Thymus (tissue), 11 donors: ENCODE measurements at regions not wholly inside any gene's neighbourhood (a gene's known extent, or its start where the extent isn't known, plus 50 kb on each side); places are given as distances from the start of the nearest gene placed in this dataset.

ENCODE experiments used
- DNase-seq, 9 donors: peaks; one replicate each; pipeline ENCODE4 v3.0.0-alpha.2; 2013; ENCODE audit warnings: low spot score in 9 of 9, low read depth in 6 of 9, missing footprints in 1 of 9
- H3K27ac ChIP-seq, 2 donors: one replicate each; pipeline ENCODE4 v1.5.1; 2013; ENCODE audit warnings: control low read depth in 1 of 2, low read depth in 1 of 2, low read length in 1 of 2, mild to moderate bottlenecking in 1 of 2, moderate library complexity in 1 of 2
- H3K27me3 ChIP-seq, 2 donors: one replicate each; pipeline ENCODE4 v1.5.1; 2013; ENCODE audit warnings: low read length in 1 of 2; ENCODE audit not compliant: control insufficient read depth in 2 of 2, insufficient read depth in 1 of 2
- H3K36me3 ChIP-seq, 2 donors: one replicate each; pipeline ENCODE4 v1.5.1; 2013; ENCODE audit warnings: low read length in 1 of 2, mild to moderate bottlenecking in 1 of 2, moderate library complexity in 1 of 2; ENCODE audit not compliant: control insufficient read depth in 2 of 2, insufficient read depth in 2 of 2
- H3K4me1 ChIP-seq, 2 donors: one replicate each; pipeline ENCODE4 v1.5.1; 2013; ENCODE audit warnings: low read length in 2 of 2; ENCODE audit not compliant: control insufficient read depth in 2 of 2, insufficient read depth in 2 of 2
- H3K4me3 ChIP-seq, 2 donors: one replicate each; pipeline ENCODE4 v1.5.1; 2013; ENCODE audit warnings: low read length in 2 of 2, control low read depth in 1 of 2, mild to moderate bottlenecking in 1 of 2
- H3K9me3 ChIP-seq, 2 donors: one replicate each; pipeline ENCODE4 v1.5.1; 2013; ENCODE audit warnings: low read length in 1 of 2, mild to moderate bottlenecking in 1 of 2; ENCODE audit not compliant: control insufficient read depth in 2 of 2, insufficient read depth in 1 of 2
- WGBS: extraction: QIAGEN DNeasy Blood & Tissue Kit; methylation state at CpG from one replicate; pipeline ENCODE4 v1.1.7; 2013; 5-methylcytosine and 5-hydroxymethylcytosine counted together
- donor health status: healthy.

DNA sequence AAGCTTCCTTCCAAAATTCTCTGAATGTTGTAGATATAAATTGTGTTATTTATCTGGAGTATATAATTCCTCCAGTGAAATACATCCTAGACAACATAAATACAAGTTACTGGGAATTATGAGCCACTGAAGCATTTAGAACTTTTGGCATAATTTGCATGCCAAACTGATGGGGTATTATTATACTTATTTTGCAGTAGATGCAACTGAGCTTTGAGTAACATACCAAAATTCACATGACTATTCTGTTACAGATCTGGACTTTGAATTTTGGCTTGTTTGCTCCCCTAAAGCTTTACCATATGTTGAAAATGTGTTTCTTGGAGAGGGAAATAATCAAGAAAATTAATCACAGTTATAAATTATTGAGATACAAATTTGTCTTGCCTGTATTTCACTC, 372.5 kb downstream of the CDH11 start:
- Histone ChIP-seq H3K9me3 (no peaks in the 10 kb centered on the region), H3K27ac (no peak overlapping the region), H3K36me3 (no peaks in the 10 kb centered on the region), H3K27me3 (no peaks in the 10 kb centered on the region), H3K4me3 (no peak overlapping the region), H3K4me1 (no peaks in the 10 kb centered on the region)
- DNase-seq, result no peak

DNA sequence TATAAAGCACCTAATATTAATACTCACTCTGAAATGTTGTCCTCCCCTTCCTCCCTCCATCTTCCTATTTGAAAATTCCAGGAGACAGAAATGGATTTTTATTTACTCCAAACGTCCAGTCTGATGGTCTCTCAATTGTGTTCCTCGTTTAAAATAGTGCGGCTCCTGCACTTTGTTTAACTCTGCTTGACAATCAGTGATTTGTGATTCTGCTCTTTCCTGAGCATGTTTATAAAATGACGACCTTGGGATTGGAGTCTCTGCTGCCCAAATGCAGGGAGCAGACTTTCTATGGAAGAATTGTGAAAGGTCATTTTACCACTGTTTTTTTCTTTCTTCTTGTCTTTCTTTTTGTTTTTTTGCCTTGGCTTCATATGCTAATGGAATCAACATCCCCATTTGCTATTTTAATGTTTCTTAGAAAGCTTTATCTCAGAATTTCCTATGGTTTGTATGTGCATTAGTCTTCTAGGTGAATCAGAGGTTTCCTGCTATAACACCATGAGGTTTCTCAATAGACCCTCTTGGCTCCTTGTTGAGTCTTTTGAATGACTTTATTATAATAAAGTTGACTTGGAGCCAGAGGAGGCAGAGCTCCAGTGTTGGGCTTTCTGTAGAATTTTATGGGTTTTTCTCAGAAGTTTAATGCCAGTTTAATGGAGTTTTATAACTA, 376.5 kb downstream of the CDH11 start:
- Histone ChIP-seq H3K9me3 (no peaks in the 10 kb centered on the region), H3K36me3 (no peaks in the 10 kb centered on the region), H3K4me1 (no peaks in the 10 kb centered on the region), H3K27me3 (no peaks in the 10 kb centered on the region), H3K27ac (no peak overlapping the region), H3K4me3 (no peak overlapping the region)
- WGBS, result 10% methylated on average over 4 of the region's 4 CpGs
- no peak for DNase-seq

DNA sequence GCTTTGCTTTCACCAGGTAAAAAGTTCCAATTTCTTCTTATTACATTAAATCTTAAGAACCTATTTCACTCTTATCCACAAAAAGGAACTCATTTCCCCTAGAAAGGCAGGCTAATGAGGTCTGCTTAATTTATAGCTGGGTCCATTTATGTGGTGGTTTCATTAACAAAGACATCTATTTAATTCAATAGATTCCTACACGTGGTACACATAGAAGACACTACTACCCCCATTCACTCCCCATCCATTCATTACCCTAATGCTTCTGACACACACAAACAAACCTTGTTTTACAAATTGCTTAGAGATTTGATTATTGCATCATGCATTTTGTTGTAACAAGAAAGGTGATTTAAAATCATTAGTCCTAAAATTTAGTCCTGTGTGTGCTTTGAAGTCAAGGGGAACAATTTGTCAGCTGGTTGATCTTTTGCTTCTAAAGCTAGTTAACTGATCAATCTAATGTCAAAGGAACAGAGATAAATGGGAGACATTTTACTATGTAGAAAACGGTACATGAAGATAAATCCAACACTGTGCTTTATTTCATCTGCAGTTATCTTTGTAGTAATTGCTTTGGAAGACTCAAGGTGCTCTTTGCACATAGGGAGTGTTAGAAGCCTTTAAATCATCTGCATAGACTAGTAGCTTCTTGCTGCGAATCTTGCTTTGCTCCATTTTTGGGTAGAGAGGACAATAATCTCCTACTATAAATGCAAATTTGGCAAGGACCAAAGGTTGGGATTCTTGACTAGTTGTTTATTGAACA, 379.2 kb downstream of the CDH11 start:
- no peaks in the 10 kb centered on the region for H3K27me3 ChIP-seq
- WGBS, result 79% methylated on average over 3 of the region's 3 CpGs
- H3K4me1 ChIP-seq, result no peaks in the 10 kb centered on the region
- H3K36me3 ChIP-seq, result no peaks in the 10 kb centered on the region
- H3K4me3 ChIP-seq, result no peak overlapping the region
- no peak overlapping the region for H3K27ac ChIP-seq
- H3K9me3 ChIP-seq, result no peaks in the 10 kb centered on the region
- no peak for DNase-seq

DNA sequence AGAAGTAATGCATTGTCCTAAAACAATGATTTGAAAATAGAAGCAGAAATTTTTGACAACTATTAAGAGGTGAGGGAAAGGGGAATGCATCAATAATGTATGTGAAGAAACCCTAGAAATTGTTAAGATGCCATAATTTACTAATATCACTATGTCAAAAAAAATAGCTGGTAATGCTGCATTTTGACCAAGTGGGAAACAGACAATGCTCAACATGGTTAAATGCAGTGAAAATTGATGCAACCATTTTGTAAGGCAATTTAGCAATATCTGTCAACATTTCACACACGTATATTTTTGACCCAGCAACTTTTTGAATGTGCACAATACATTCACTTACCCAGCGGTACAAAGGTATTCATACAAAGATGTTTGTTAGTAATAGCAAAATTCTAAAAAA, 381.6 kb downstream of the CDH11 start:
- Histone ChIP-seq H3K36me3 (no peaks in the 10 kb centered on the region), H3K4me1 (no peaks in the 10 kb centered on the region), H3K27me3 (no peaks in the 10 kb centered on the region), H3K9me3 (no peaks in the 10 kb centered on the region), H3K27ac (no peak overlapping the region), H3K4me3 (no peak overlapping the region)
- 91% methylated on average over 2 of the region's 2 CpGs for WGBS
- no peak for DNase-seq

DNA sequence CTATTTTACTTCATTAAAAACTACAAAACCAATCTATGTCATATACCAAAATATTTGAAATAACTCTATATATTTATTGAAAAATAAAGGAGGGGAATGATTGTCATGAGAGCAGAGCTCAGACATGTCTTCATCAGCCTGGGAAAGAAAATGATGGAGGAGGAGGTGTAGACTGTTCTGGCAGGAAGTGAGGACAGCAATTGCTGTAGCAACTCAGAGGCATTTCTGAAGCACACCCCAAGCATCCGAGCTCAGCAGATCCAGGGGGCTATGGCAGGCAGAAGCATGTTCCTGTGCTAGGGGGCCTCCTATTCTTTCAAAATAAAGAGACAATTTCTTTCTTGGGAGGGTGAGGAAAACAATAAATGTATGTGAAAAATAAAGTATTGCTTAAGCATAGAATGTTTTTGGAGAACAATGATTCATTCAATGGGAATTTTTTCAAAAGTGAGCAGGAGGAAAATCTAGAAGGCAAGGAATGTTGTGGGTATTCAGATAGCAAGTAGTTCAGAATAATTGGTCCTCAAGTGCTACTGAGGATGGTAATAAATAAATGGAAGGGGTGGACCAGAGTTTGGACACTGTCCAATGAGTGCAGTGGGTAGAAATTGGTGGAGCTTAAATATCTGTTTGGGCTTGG, 383.4 kb downstream of the CDH11 start:
- no peak for DNase-seq
- 86% methylated on average over 1 of the region's 1 CpG for WGBS
- no peak overlapping the region for H3K4me3 ChIP-seq
- H3K4me1 ChIP-seq, result no peaks in the 10 kb centered on the region
- no peak overlapping the region for H3K27ac ChIP-seq
- H3K27me3 ChIP-seq, result no peaks in the 10 kb centered on the region
- no peaks in the 10 kb centered on the region for H3K9me3 ChIP-seq
- H3K36me3 ChIP-seq, result no peaks in the 10 kb centered on the region

DNA sequence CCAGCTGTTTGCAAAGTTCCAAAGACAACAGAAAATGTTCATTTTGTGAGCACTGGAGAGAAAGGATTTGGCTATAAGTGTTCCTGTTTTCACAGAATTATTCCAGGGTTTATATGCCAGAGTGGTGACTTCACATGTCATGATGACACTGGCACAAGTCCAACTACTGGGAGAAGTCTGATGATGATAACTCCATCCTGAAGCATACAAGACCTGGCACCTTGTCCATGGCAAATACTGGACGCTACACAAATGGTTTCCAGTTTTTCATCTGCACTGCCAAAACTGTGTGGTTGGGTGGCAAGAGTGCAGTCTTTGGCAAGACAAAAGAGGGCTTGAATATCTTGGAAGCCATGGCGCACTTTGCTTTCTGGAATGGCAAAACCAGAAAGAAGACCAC, 385.0 kb downstream of the CDH11 start:
- 89% methylated on average over 2 of the region's 2 CpGs for WGBS
- no peak for DNase-seq
- no peaks in the 10 kb centered on the region for H3K9me3 ChIP-seq
- H3K4me1 ChIP-seq, result no peaks in the 10 kb centered on the region
- H3K4me3 ChIP-seq, result no peak overlapping the region
- H3K36me3 ChIP-seq, result no peaks in the 10 kb centered on the region
- no peak overlapping the region for H3K27ac ChIP-seq
- no peaks in the 10 kb centered on the region for H3K27me3 ChIP-seq

DNA sequence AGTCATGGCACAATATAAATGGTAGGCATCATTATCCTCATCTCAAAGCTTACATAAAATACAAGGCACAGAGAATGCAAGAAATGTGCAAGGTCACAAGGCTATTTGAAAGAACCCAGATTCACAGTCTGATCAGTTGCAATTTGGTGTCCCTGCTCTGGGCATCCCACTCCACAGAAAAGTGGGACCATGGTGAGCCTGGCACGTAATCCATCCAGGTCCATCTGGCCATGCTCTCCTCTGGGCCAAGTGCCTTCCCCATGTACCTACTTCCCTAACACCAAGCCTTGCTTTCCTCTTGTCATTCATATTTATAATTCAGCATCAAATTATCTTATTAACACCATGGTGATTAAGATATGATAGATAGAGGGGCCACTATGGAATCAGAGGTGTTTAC, 390.0 kb downstream of the CDH11 start:
- Histone ChIP-seq H3K36me3 (no peaks in the 10 kb centered on the region), H3K27me3 (no peaks in the 10 kb centered on the region), H3K4me1 (no peaks in the 10 kb centered on the region), H3K27ac (no peak overlapping the region), H3K9me3 (no peaks in the 10 kb centered on the region), H3K4me3 (no peak overlapping the region)
- DNase-seq, result no peak
- 93% methylated on average over 1 of the region's 1 CpG for WGBS

DNA sequence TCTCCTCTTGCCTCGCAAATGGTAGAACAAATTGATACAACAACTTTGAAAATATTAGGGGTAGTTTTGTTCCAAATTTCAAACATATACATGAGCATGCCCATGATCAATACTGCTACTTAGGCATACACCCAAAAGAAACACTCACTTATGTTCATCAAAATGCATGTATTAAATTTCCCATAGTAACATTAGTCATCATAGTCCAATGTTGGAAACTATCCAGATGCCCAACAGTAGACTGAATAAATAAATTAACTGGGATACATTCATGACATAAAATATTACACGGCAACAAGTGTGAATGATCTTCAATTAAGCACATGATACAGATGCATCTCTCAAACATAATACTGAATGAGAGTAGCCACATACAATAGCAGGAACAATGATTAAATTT, 391.6 kb downstream of the CDH11 start:
- DNase-seq, result no peak
- H3K4me1 ChIP-seq, result no peaks in the 10 kb centered on the region
- H3K27ac ChIP-seq, result no peak overlapping the region
- WGBS, result 96% methylated on average over 2 of the region's 2 CpGs
- H3K9me3 ChIP-seq, result no peaks in the 10 kb centered on the region
- H3K4me3 ChIP-seq, result no peak overlapping the region
- no peaks in the 10 kb centered on the region for H3K36me3 ChIP-seq
- no peaks in the 10 kb centered on the region for H3K27me3 ChIP-seq

DNA sequence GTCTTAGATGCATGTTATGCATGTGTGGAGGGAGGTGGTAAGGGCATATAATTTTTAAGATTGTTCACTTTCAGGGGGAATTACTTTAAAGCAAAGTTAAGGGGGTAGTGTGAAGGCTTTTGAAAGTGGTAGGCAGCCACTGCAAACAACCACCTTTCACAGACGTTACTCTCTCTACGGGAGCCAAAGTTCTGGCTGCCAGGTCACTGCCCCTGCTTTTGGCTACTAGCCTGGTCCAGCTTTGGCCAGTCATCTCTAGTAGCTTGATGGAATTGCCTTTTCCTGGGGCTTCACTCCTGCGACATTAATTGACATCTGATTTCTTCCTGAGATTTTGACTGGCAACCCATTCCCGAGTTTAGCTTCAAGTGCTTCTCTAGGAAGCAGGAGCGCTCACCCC, 397.5 kb downstream of the CDH11 start:
- no peaks in the 10 kb centered on the region for H3K36me3 ChIP-seq
- no peaks in the 10 kb centered on the region for H3K27me3 ChIP-seq
- H3K4me3 ChIP-seq, result no peak overlapping the region
- H3K27ac ChIP-seq, result no peak overlapping the region
- no peaks in the 10 kb centered on the region for H3K4me1 ChIP-seq
- H3K9me3 ChIP-seq, result no peaks in the 10 kb centered on the region
- no peak for DNase-seq
- WGBS, result 93% methylated on average over 5 of the region's 5 CpGs
